ENCODE measurements at regions not wholly inside any gene's neighbourhood (a gene's known extent, or its start where the extent isn't known, plus 50 kb on each side); places are given as distances from the start of the nearest gene placed in this dataset.

GRCh38 chr12:115332945-115333344 lies 649.0 kb upstream of the TBX3 start:
- no peaks in the 10 kb centered on the region for H3K27me3 ChIP-seq
- H3K4me1 ChIP-seq (ENCODE audit: control insufficient read depth in 1 of 2, insufficient read depth in 1 of 2, low read depth in 1 of 2, low read length in 1 of 2), result no peaks in the 10 kb centered on the region
- H3K4me3 ChIP-seq (ENCODE audit: low read depth in 1 of 2, low read length in 1 of 2), result no peak overlapping the region
- H3K36me3 ChIP-seq, result no peaks in the 10 kb centered on the region
- H3K27ac ChIP-seq, result no peak overlapping the region
- TF ChIP-seq CTCF (IDR thresholded peaks at IDR 0.05), result no peak
- H3K9me3 ChIP-seq, result no peaks in the 10 kb centered on the region

DNA sequence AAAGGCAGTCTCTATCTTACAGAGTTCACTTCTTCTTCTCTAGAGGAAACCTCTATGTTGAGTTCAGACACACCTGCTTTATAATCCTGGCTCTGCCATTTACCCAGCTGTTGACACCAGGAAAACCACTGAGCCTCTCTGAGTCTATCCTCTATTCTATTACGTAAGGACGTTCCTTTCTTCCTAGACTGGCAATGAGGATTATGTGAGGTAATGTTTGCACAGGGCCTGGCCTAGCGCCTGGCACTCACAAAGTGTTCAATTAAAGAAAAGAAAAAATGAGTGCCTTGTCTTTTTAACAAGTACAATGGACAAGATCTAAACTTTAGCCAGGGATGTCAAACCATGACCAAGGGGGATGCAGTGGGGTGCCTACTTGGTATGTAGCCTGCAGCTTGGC lies 641.9 kb upstream of the TBX3 start:
- H3K9me3 ChIP-seq, result no peaks in the 10 kb centered on the region
- no peak overlapping the region for H3K4me3 ChIP-seq (ENCODE audit: low read depth in 1 of 2, low read length in 1 of 2)
- H3K4me1 ChIP-seq (ENCODE audit: control insufficient read depth in 1 of 2, insufficient read depth in 1 of 2, low read depth in 1 of 2, low read length in 1 of 2), result no peaks in the 10 kb centered on the region
- H3K36me3 ChIP-seq, result no peaks in the 10 kb centered on the region
- no peak for TF ChIP-seq CTCF (IDR thresholded peaks at IDR 0.05)
- no peaks in the 10 kb centered on the region for H3K27me3 ChIP-seq
- no peak overlapping the region for H3K27ac ChIP-seq

DNA sequence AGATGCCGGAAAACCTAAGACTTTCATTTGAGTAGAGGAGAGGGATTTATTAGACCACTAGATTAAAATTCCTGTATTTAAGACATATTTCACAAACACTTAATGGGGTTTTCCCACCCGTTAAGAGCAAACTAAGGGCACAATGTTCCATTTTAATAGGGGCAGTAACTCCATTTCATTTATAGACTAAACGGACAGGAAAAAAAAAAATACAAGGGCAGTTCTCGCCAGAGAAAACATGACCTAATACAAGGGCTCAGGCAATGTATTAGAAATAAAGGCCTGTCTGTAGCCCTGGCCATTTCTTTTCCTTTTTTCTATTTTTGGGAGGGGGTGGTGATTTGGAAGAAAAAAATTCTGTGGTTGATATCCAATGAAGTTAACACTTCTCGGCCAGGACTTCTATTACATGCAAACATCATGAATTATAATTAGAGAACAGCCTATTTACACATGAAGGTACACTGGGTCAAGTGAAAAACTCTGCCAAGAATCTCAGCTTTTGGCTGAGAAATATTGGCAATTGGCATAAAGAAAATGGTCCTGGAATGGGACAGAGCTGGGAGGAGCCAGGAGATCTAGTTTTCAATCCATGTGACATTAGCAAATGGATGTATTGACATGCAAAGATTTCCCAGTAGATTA lies 641.1 kb upstream of the TBX3 start:
- H3K36me3 ChIP-seq, result no peaks in the 10 kb centered on the region
- no peaks in the 10 kb centered on the region for H3K4me1 ChIP-seq (ENCODE audit: control insufficient read depth in 1 of 2, insufficient read depth in 1 of 2, low read depth in 1 of 2, low read length in 1 of 2)
- no peaks in the 10 kb centered on the region for H3K27me3 ChIP-seq
- TF ChIP-seq CTCF (IDR thresholded peaks at IDR 0.05), result no peak
- no peak overlapping the region for H3K27ac ChIP-seq
- no peaks in the 10 kb centered on the region for H3K9me3 ChIP-seq
- no peak overlapping the region for H3K4me3 ChIP-seq (ENCODE audit: low read depth in 1 of 2, low read length in 1 of 2)

DNA sequence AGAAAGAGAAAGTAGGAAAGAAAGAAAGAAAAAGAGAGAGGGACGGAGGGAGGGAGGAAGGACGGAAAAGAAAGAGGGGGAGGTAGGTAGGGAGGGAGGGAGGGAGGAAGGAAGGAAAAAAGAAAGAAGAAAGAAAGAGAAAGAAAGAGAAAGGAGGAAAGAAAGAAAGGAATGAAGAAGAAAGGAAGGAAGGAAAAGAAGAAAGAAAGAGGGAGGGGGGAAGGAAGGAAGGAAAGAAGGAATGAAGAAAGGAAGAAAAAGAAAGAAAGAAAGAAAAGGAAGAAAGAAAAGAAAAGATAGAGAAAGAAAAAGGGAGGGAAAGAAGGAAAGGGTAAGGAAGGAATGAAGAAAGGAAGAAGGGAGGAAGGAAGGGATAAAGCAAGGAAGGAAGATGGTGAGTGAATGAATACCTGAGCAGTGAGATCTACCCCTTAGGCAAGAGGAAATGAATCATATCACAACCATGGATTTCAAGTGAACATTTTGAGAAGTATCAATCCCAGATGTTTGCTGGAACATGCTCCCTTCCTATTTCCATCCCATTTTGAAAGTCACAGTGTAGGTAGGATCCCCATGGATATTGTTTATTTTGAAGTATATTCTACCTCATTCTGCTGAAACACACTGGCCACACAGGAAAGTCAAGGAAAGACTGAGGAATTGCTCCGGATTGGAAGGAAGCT lies 639.4 kb upstream of the TBX3 start:
- Histone ChIP-seq H3K27ac (no peak overlapping the region), H3K4me3 (ENCODE audit: low read depth in 1 of 2, low read length in 1 of 2) (no peak overlapping the region), H3K4me1 (ENCODE audit: control insufficient read depth in 1 of 2, insufficient read depth in 1 of 2, low read depth in 1 of 2, low read length in 1 of 2) (no peaks in the 10 kb centered on the region), H3K27me3 (no peaks in the 10 kb centered on the region), H3K36me3 (no peaks in the 10 kb centered on the region), H3K9me3 (no peaks in the 10 kb centered on the region)
- no peak for TF ChIP-seq CTCF (IDR thresholded peaks at IDR 0.05)

DNA sequence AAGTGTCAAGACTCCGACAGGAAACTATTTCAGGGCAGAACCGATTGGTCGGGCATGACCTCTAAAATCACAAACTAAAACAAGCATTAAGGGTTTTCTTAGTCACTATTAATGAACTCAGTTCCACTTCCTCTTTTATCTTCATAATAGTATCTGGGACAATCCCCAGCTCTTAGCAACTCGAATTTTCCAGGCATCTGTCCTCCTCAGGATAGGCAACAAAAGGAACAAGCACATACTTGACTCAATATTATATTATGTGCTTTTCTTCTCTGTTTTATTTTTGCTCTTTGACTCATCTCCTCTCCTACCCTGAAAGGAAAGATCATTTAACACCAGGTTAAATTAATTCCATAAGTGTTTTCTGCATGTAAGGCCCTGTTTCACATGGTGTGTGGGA lies 638.3 kb upstream of the TBX3 start:
- no peaks in the 10 kb centered on the region for H3K27me3 ChIP-seq
- no peak for TF ChIP-seq CTCF (IDR thresholded peaks at IDR 0.05)

More for the DNA sequence above, 638.3 kb upstream of the TBX3 start:
- no peaks in the 10 kb centered on the region for H3K4me1 ChIP-seq (ENCODE audit: control insufficient read depth in 1 of 2, insufficient read depth in 1 of 2, low read depth in 1 of 2, low read length in 1 of 2)
- H3K36me3 ChIP-seq, result no peaks in the 10 kb centered on the region
- H3K9me3 ChIP-seq, result no peaks in the 10 kb centered on the region
- no peak overlapping the region for H3K27ac ChIP-seq
- H3K4me3 ChIP-seq (ENCODE audit: low read depth in 1 of 2, low read length in 1 of 2), result no peak overlapping the region
